ENCODE measurements at regions not wholly inside any gene's neighbourhood (a gene's known extent, or its start where the extent isn't known, plus 50 kb on each side); places are given as distances from the start of the nearest gene placed in this dataset.

GRCh38 chr3:106336619-106337018 lies 467.8 kb upstream of the CBLB start:
- no peaks in the 10 kb centered on the region for H3K36me3 ChIP-seq (ENCODE audit: insufficient read depth, low read length)
- no peak overlapping the region for H3K27ac ChIP-seq (ENCODE audit: low read depth, low read length, poor library complexity, severe bottlenecking)
- H2AFZ ChIP-seq (ENCODE audit: low read length), result peak overlapping the region; percentile 34; the same call in 1 of the 2 replicates
- TF ChIP-seq CTCF (IDR thresholded peaks at IDR 0.05; ENCODE audit: low read length), result no peak
- H3K9ac ChIP-seq (ENCODE audit: low read length), result no peak overlapping the region
- no peaks in the 10 kb centered on the region for H3K27me3 ChIP-seq (ENCODE audit: insufficient read depth, low read length)
- H3K4me3 ChIP-seq (ENCODE audit: low read depth, low read length, poor library complexity, severe bottlenecking), result no peak overlapping the region
- no peak overlapping the region for H3K4me2 ChIP-seq (ENCODE audit: low read length)
- H3F3A ChIP-seq (ENCODE audit: insufficient read depth, low read length), result no peaks in the 10 kb centered on the region
- H4K20me1 ChIP-seq (ENCODE audit: insufficient read depth, low read length), result no peaks in the 10 kb centered on the region
- peaks cover 20% of the 10 kb centered on the region for H3K4me1 ChIP-seq (ENCODE audit: insufficient read depth, low read length, severe bottlenecking)
- no peaks in the 10 kb centered on the region for H3K79me2 ChIP-seq (ENCODE audit: insufficient read depth, low read length)
- no peaks in the 10 kb centered on the region for H3K9me3 ChIP-seq (ENCODE audit: low read length)
- H3K9me2 ChIP-seq (ENCODE audit: low read depth, low read length), result no peaks in the 10 kb centered on the region

GRCh38 chr3:106337116-106337515 lies 468.3 kb upstream of the CBLB start:
- H3K4me2 ChIP-seq (ENCODE audit: low read length), result no peak overlapping the region
- H3F3A ChIP-seq (ENCODE audit: insufficient read depth, low read length), result no peaks in the 10 kb centered on the region
- TF ChIP-seq EZH2 (IDR thresholded peaks at IDR 0.05; ENCODE audit: borderline replicate concordance, low read length) (no peak), CTCF (IDR thresholded peaks at IDR 0.05; ENCODE audit: low read length) (no peak)
- H3K27ac ChIP-seq (ENCODE audit: low read depth, low read length, poor library complexity, severe bottlenecking), result no peak overlapping the region
- peaks cover 20% of the 10 kb centered on the region for H3K4me1 ChIP-seq (ENCODE audit: insufficient read depth, low read length, severe bottlenecking)
- H4K20me1 ChIP-seq (ENCODE audit: insufficient read depth, low read length), result no peaks in the 10 kb centered on the region
- no peaks in the 10 kb centered on the region for H3K9me3 ChIP-seq (ENCODE audit: low read length)
- H3K9me2 ChIP-seq (ENCODE audit: low read depth, low read length), result no peaks in the 10 kb centered on the region
- no peak overlapping the region for H3K9ac ChIP-seq (ENCODE audit: low read length)
- H3K27me3 ChIP-seq (ENCODE audit: insufficient read depth, low read length), result no peaks in the 10 kb centered on the region
- H3K4me3 ChIP-seq (ENCODE audit: low read depth, low read length, poor library complexity, severe bottlenecking), result no peak overlapping the region
- no peaks in the 10 kb centered on the region for H3K36me3 ChIP-seq (ENCODE audit: insufficient read depth, low read length)
- H2AFZ ChIP-seq (ENCODE audit: low read length), result no peak overlapping the region
- no peaks in the 10 kb centered on the region for H3K79me2 ChIP-seq (ENCODE audit: insufficient read depth, low read length)

GRCh38 chr3:106338582-106339214 lies 469.9 kb upstream of the CBLB start:
- Histone ChIP-seq H3K4me1 (ENCODE audit: insufficient read depth, low read length, severe bottlenecking) (peaks cover 20% of the 10 kb centered on the region), H2AFZ (ENCODE audit: low read length) (no peak overlapping the region), H3K27me3 (ENCODE audit: insufficient read depth, low read length) (no peaks in the 10 kb centered on the region), H3K79me2 (ENCODE audit: insufficient read depth, low read length) (no peaks in the 10 kb centered on the region), H3F3A (ENCODE audit: insufficient read depth, low read length) (no peaks in the 10 kb centered on the region), H3K9me2 (ENCODE audit: low read depth, low read length) (no peaks in the 10 kb centered on the region), H3K36me3 (ENCODE audit: insufficient read depth, low read length) (no peaks in the 10 kb centered on the region), H3K9ac (ENCODE audit: low read length) (no peak overlapping the region), H3K27ac (ENCODE audit: low read depth, low read length, poor library complexity, severe bottlenecking) (no peak overlapping the region), H3K4me3 (ENCODE audit: low read depth, low read length, poor library complexity, severe bottlenecking) (no peak overlapping the region), H3K4me2 (ENCODE audit: low read length) (no peak overlapping the region), H3K9me3 (ENCODE audit: low read length) (no peaks in the 10 kb centered on the region), H4K20me1 (ENCODE audit: insufficient read depth, low read length) (no peaks in the 10 kb centered on the region)
- TF ChIP-seq CTCF (IDR thresholded peaks at IDR 0.05; ENCODE audit: low read length) (no peak), EZH2 (IDR thresholded peaks at IDR 0.05; ENCODE audit: borderline replicate concordance, low read length) (no peak)

Measured in OCI-LY1 (cell line).